ENCODE measurements at regions not wholly inside any gene's neighbourhood (a gene's known extent, or its start where the extent isn't known, plus 50 kb on each side); places are given as distances from the start of the nearest gene placed in this dataset.

DNA sequence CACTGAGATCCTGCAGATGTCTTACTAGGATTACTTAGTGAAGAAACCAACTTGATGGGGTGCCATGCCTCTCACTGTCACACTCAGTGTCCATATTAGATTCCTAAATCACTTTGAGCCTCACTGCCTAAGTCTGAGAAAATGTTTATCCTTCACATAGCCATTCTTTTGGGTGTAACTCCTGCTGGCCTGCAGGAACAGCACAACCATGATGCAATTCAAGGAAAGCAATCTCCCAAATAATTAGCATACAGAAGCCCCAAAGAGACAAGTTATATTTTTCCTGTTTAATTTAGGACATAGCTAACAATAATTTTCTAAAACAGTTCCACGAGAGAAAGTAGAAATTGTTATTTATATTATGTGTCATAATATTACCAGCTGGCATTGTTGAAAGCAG is 655.5 kb downstream of the KCNA4 start:
- no peak for DNase-seq (ENCODE audit: low spot score in 2 of 2)
- Histone ChIP-seq H3K27me3 (no peaks in the 10 kb centered on the region), H3K36me3 (no peaks in the 10 kb centered on the region), H3K4me3 (no peak overlapping the region), H3K27ac (no peak overlapping the region), H3K9me3 (no peaks in the 10 kb centered on the region), H3K4me1 (no peaks in the 10 kb centered on the region)
- intact Hi-C loops (cut with DNase I; ENCODE audit: low total_unique reads): no loop called here
- TF ChIP-seq, protein P1, sequence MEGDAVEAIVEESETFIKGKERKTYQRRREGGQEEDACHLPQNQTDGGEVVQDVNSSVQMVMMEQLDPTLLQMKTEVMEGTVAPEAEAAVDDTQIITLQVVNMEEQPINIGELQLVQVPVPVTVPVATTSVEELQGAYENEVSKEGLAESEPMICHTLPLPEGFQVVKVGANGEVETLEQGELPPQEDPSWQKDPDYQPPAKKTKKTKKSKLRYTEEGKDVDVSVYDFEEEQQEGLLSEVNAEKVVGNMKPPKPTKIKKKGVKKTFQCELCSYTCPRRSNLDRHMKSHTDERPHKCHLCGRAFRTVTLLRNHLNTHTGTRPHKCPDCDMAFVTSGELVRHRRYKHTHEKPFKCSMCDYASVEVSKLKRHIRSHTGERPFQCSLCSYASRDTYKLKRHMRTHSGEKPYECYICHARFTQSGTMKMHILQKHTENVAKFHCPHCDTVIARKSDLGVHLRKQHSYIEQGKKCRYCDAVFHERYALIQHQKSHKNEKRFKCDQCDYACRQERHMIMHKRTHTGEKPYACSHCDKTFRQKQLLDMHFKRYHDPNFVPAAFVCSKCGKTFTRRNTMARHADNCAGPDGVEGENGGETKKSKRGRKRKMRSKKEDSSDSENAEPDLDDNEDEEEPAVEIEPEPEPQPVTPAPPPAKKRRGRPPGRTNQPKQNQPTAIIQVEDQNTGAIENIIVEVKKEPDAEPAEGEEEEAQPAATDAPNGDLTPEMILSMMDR (IDR thresholded peaks at IDR 0.05): no peak
- no peak for TF ChIP-seq POLR2A (IDR thresholded peaks at IDR 0.05)
- no peak for TF ChIP-seq POLR2AphosphoS5 (IDR thresholded peaks at IDR 0.05)

DNA sequence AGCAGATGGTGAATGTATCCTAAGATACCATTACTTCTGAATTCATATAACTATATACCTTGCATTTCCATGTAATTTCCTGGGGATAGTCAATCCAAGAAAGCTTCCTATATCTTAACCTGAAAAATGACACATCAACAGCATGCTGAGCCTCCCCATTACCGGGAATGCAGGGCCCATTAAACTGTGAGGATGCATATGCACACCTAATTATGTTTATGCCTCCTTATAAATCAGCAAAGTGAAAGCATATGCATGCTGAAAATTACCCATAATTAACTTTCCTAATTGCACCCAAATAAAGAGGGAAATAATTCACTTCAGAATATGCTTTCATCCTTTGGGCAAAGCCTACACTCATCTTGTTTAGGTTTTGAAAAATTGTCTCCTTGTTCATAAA is 663.0 kb downstream of the KCNA4 start:
- no peaks in the 10 kb centered on the region for H3K36me3 ChIP-seq
- intact Hi-C loops (cut with DNase I; ENCODE audit: low total_unique reads): no loop called here
- no peaks in the 10 kb centered on the region for H3K27me3 ChIP-seq
- no peak overlapping the region for H3K27ac ChIP-seq
- DNase-seq (ENCODE audit: low spot score in 2 of 2): no peak
- no peaks in the 10 kb centered on the region for H3K9me3 ChIP-seq
- TF ChIP-seq POLR2A (IDR thresholded peaks at IDR 0.05) (no peak), POLR2AphosphoS5 (IDR thresholded peaks at IDR 0.05) (no peak)
- TF ChIP-seq, protein P1 (IDR thresholded peaks at IDR 0.05): no peak
- no peak overlapping the region for H3K4me3 ChIP-seq
- H3K4me1 ChIP-seq: no peaks in the 10 kb centered on the region

DNA sequence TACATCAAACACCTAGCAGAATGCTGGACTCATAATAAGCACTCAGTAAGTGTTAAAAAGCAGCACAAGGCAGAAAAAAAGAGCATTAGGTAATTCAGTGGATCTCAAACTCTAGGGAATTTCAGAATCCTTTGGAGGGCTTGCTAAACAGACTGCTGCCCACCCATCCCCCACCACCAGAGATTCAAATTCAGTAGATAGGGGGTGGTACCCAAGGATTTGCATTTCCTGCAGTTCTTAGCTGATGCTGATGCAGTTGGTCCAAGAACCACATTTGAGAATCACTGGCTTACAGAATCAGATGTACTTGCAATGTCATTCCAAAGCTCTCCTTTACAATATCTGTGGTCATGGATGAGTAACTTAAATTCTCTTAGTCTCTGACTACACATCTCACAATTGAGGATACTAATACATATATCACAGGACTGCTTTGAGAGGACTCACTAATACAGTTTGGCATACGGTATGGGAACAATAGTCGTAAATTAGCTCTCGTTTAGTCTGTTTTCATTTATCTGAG is 664.5 kb downstream of the KCNA4 start:
- no peaks in the 10 kb centered on the region for H3K36me3 ChIP-seq
- no peak for TF ChIP-seq POLR2A (IDR thresholded peaks at IDR 0.05)
- TF ChIP-seq, protein P1 (IDR thresholded peaks at IDR 0.05): no peak
- no peak for TF ChIP-seq POLR2AphosphoS5 (IDR thresholded peaks at IDR 0.05)
- H3K9me3 ChIP-seq: no peaks in the 10 kb centered on the region
- H3K27ac ChIP-seq: no peak overlapping the region
- no peak overlapping the region for H3K4me3 ChIP-seq
- intact Hi-C loops (cut with DNase I; ENCODE audit: low total_unique reads): no loop called here
- no peaks in the 10 kb centered on the region for H3K4me1 ChIP-seq
- no peaks in the 10 kb centered on the region for H3K27me3 ChIP-seq
- no peak for DNase-seq (ENCODE audit: low spot score in 2 of 2)

DNA sequence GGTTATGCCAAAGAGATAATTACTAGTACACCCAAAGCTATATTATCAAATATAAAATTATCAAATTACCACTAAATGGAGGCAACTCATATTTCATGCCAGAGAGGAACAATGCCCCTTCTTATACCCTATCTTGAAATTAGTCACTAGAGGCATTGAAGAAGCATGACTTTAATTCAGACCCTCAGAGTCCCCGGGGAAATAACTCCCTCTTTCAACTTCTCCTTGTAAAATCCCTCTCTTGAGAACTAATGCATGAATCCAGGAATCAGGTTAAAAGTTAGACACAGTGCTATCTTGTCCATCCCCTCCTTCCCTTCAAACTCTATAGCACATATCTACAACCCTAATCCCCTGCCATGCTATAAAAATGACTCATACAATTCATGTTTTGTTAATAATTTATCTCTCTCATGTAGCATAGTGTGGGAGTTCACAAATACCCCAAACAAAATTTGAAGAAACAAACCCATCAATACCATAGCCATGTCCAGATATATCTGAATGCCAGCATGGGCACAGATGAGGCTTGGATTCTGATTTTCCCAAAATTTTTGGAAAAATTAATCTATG is 665.4 kb downstream of the KCNA4 start:
- no peak overlapping the region for H3K4me3 ChIP-seq
- no peak for DNase-seq (ENCODE audit: low spot score in 2 of 2)
- H3K9me3 ChIP-seq: no peaks in the 10 kb centered on the region
- TF ChIP-seq POLR2A (IDR thresholded peaks at IDR 0.05) (no peak), POLR2AphosphoS5 (IDR thresholded peaks at IDR 0.05) (no peak)
- TF ChIP-seq, protein P1 (IDR thresholded peaks at IDR 0.05): no peak
- H3K27ac ChIP-seq: no peak overlapping the region
- no peaks in the 10 kb centered on the region for H3K27me3 ChIP-seq
- intact Hi-C loops (cut with DNase I; ENCODE audit: low total_unique reads): no loop called here
- H3K4me1 ChIP-seq: no peaks in the 10 kb centered on the region
- H3K36me3 ChIP-seq: no peaks in the 10 kb centered on the region

DNA sequence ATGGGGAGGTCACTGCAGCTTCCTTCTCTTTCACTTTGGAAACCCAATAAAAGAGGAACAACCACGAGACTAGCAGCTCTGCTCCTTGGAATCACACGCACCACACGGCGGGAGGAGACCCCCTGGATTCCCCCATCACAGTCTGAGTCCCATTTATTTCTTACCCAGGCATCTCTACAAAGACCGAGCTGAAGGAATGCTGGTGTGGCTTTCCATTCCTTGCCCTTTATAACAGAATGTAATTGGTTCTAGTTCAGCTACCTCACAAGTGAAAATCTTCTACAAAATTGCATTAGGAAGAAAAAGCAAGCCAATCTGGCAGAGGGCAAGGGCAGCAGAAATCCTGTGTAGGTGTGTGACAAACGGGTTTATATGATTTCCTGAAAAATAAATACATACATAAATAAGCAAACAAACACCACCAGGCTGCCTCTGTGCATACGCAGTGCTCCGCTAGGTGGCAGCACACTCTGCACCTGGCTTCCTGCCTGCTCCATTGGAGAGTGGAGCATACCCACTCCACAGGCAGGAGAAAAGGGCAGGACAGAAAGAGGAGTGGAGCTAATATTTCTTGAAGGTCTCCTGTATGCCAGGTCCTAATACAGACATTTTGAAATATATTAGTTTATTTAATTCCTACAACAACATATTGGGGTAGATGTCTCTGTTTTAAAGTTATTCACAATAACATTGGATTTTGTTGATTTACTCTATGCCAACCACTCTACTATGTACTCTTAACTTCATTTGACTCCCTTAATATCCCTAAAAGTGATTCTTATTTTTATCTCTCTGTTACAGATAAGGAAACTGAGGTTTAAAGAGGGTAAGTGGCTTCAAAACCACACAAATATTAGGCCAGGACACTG is 673.1 kb downstream of the KCNA4 start:
- Histone ChIP-seq H3K4me1 (no peaks in the 10 kb centered on the region), H3K4me3 (no peak overlapping the region), H3K9me3 (no peaks in the 10 kb centered on the region), H3K27ac (no peak overlapping the region), H3K27me3 (no peaks in the 10 kb centered on the region), H3K36me3 (no peaks in the 10 kb centered on the region)
- intact Hi-C loops (cut with DNase I; ENCODE audit: low total_unique reads): no loop called here
- peak in 1 of 2 donors; percentile 55 for DNase-seq (ENCODE audit: low spot score in 2 of 2)
- no peak for TF ChIP-seq POLR2AphosphoS5 (IDR thresholded peaks at IDR 0.05)
- TF ChIP-seq, protein P1 (IDR thresholded peaks at IDR 0.05): peak in 2 of 3 donors; percentile 33 to 48

Data from breast epithelium (tissue), 4 donors.